Pancreas (tissue), 10 donors: ENCODE measurements at regions not wholly inside any gene's neighbourhood (a gene's known extent, or its start where the extent isn't known, plus 50 kb on each side); places are given as distances from the start of the nearest gene placed in this dataset.

Experiments
- ATAC-seq, 4 donors: fragments of 200-7000 bp; cut with Tn5 transposase; one replicate each; pipeline versions ENCODE4 v1.8.0 to v1.9.1; 2020; ENCODE audit warnings: mild to moderate bottlenecking in 4 of 4, moderate library complexity in 4 of 4
- DNase-seq, 6 donors: peaks; one replicate each; pipeline ENCODE4 v3.0.0-alpha.2; 2020
- FAIRE-seq: peaks from 2 replicates; lab custom pipeline; 2012; peaks lifted over from hg19 to GRCh38; lab: Jason Lieb, UNC
- H3K27ac ChIP-seq, 4 donors: fragments of 200-600 bp; sonication (generic); 1 replicate in 3 of 4; 2 replicates in 1 of 4; pipeline versions ENCODE4 v1.5.0 to v1.8.0; 2020
- H3K27me3 ChIP-seq, 4 donors: fragments of 200-600 bp; one replicate each; pipeline ENCODE4 v1.8.0; 2021
- H3K36me3 ChIP-seq, 3 donors: fragments of 200-600 bp; sonication (generic) in 1 of 3; one replicate each; pipeline versions ENCODE4 v1.5.0 to v1.8.0; 2020 to 2021
- H3K4me1 ChIP-seq, 3 donors: fragments of 200-600 bp; one replicate each; pipeline ENCODE4 v1.8.0; 2021
- H3K4me3 ChIP-seq, 4 donors: fragments of 200-600 bp; sonication (generic) in 2 of 4; one replicate each; pipeline versions ENCODE4 v1.5.0 to v1.8.0; 2020 to 2021
- H3K9me3 ChIP-seq, 4 donors: fragments of 200-600 bp; one replicate each; pipeline ENCODE4 v1.8.0; 2021
- CTCF ChIP-seq, 4 donors: fragments of 200-600 bp; sonication (generic) in 3 of 4; IDR thresholded peaks; one replicate each; pipeline versions ENCODE4 v1.5.0 to v1.8.0; 2021; ENCODE audit warnings: antibody characterized with exemption in 4 of 4
- WGBS, 2 donors: extraction: QIAGEN DNeasy Blood & Tissue Kit; methylation state at CpG; one replicate each; pipeline ENCODE4 v1.1.7; 2013; 5-methylcytosine and 5-hydroxymethylcytosine counted together
- intact Hi-C, 3 donors: fragments of 100-400 bp; cut with DNase I; formaldehyde crosslinking; loops; one replicate each; pipeline versions ENCODE4 v1.11.1 to v1.14.2; 2022
- donor health status: healthy with polysubstance abuse.
- donor health status: DM: no; HTN: no; CAD: no; lungs with moderate emphysema.
- donor health status: DM: no; HTN: no; CAD: no.
- donor health status: control.
- donor health status: control.
- donor health status: Bipolar disorder and iron deficiency.
- donor health status: DM: yes; HTN: yes; CAD: no.
- donor health status: DM: no; HTN: no; CAD: no.
- donor health status: DM: no; HTN: no; CAD: no.
- donor health status: DM: yes; HTN: yes; CAD: no.

DNA sequence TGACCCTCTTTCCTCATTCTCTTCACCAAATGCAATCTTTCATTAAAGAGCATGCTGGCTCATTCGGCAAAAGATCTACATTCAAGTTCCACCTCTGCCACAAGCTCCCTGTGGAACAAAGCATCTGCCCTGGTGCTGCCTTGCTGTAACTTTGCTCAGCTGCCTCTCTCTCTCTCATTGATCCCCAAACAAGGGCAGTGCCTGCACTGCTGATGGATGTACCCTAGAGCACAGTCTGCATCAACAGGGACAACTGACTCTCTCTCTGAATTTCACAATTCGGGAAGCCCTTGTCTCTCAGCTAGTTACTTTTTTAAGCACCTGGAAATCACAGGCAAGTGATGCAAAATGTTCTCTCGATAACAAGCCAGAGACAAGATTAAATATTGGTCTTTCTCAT lies 174.0 kb upstream of the DIO2 start:
- intact Hi-C loops = no loop called here
- no peak for TF ChIP-seq CTCF (IDR thresholded peaks at IDR 0.05)
- Histone ChIP-seq H3K27me3 (no peaks in the 10 kb centered on the region), H3K4me3 (no peak overlapping the region), H3K4me1 (no peaks in the 10 kb centered on the region), H3K9me3 (no peaks in the 10 kb centered on the region), H3K27ac (no peak overlapping the region), H3K36me3 (no peaks in the 10 kb centered on the region)
- 56 to 57% methylated on average over 3 of the region's 3 CpGs for WGBS, 2 donors
- DNase-seq (no peak), ATAC-seq (no peak), FAIRE-seq (no peak)

DNA sequence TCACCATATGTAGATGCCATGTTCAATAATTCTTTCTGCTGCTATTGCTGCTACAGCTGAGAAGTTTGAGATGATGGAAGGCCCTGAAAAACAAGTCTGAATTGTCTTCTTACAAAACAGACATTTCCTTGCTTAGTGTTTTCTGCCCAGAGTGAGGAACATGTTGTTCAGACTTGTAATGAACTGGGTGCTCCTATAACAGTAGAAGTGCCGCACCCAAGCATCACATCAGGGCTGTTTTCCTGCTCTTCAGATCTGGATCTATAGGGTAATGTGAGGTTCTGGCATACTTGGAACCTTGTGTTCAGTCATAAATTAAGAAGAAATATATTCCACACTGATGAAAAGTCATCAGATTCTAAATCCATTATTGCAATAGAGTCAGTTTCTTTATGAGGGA lies 171.9 kb upstream of the DIO2 start:
- Histone ChIP-seq H3K36me3 (no peaks in the 10 kb centered on the region), H3K27me3 (no peaks in the 10 kb centered on the region), H3K4me1 (no peaks in the 10 kb centered on the region), H3K9me3 (no peaks in the 10 kb centered on the region), H3K27ac (no peak overlapping the region), H3K4me3 (no peak overlapping the region)
- FAIRE-seq (no peak), ATAC-seq (no peak), DNase-seq (no peak)
- TF ChIP-seq CTCF (IDR thresholded peaks at IDR 0.05) = no peak
- intact Hi-C loops = no loop called here
- WGBS, 2 donors = 92 to 100% methylated on average over 1 of the region's 1 CpG

GRCh38 chr14:80381807-80382363 lies 170.6 kb upstream of the DIO2 start:
- WGBS, 2 donors = 83 to 85% methylated on average over 5 of the region's 5 CpGs
- Histone ChIP-seq H3K27ac (no peak overlapping the region), H3K4me1 (no peaks in the 10 kb centered on the region), H3K36me3 (no peaks in the 10 kb centered on the region), H3K4me3 (no peak overlapping the region), H3K27me3 (no peaks in the 10 kb centered on the region), H3K9me3 (no peaks in the 10 kb centered on the region)
- ATAC-seq (no peak), FAIRE-seq (no peak), DNase-seq (no peak)
- intact Hi-C loops = no loop called here
- no peak for TF ChIP-seq CTCF (IDR thresholded peaks at IDR 0.05)

GRCh38 chr14:80379035-80379434 lies 167.7 kb upstream of the DIO2 start:
- H3K36me3 ChIP-seq = no peaks in the 10 kb centered on the region
- intact Hi-C loops = no loop called here
- H3K27me3 ChIP-seq = no peaks in the 10 kb centered on the region
- no peaks in the 10 kb centered on the region for H3K4me1 ChIP-seq
- H3K4me3 ChIP-seq = no peak overlapping the region
- H3K27ac ChIP-seq = no peak overlapping the region
- DNase-seq (no peak), FAIRE-seq (no peak), ATAC-seq (no peak)
- WGBS, 2 donors = 78 to 83% methylated on average over 1 of the region's 1 CpG
- H3K9me3 ChIP-seq = no peaks in the 10 kb centered on the region
- no peak for TF ChIP-seq CTCF (IDR thresholded peaks at IDR 0.05)

DNA sequence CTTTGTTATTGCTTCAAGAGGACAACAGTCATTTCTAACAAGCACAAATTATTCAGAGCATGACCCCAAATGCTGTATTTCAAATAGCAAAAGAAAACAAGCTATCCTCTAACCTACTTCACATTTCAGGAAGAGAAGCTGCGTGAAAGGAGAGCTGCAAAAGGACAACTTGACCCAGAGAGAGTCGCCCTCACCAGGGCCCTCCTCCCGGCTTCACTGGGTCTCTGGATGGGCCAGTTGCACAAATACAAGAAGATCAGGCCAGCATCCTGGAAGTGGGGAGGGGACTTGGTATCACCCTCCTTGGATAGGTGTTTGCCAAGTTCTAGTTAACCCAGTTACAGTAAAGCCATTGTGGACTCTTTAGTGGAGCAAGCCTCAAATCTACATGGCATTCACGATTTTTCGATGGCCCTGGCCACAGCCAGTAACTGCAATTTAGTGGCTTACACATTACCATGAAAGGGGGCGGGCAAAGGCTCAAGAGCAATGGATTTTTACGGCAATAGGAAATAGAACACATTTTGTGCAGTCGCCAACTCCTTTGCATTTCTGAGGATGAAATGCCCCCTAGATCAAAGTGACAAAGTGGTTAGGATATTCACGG lies 166.9 kb upstream of the DIO2 start:
- no peak for TF ChIP-seq CTCF (IDR thresholded peaks at IDR 0.05)
- DNase-seq (no peak), FAIRE-seq (no peak), ATAC-seq (no peak)
- Histone ChIP-seq H3K36me3 (no peaks in the 10 kb centered on the region), H3K4me3 (no peak overlapping the region), H3K4me1 (no peaks in the 10 kb centered on the region), H3K27ac (no peak overlapping the region), H3K27me3 (no peaks in the 10 kb centered on the region), H3K9me3 (no peaks in the 10 kb centered on the region)
- intact Hi-C loops = no loop called here
- WGBS, 2 donors = 74 to 82% methylated on average over 9 of the region's 9 CpGs
